KMS-11 (cell line): ENCODE measurements at regions not wholly inside any gene's neighbourhood (a gene's known extent, or its start where the extent isn't known, plus 50 kb on each side); places are given as distances from the start of the nearest gene placed in this dataset.

Source experiments
- H2AFZ ChIP-seq: fragments of 200-600 bp; sonication (generic); 2 replicates; pipeline ENCODE4 v1.6.1; 2016; ENCODE audit warnings: antibody characterized with exemption, mixed run types, low read depth
- H3K27ac ChIP-seq: fragments of 200-600 bp; sonication (generic); 2 replicates; pipeline ENCODE4 v1.6.1; 2016; ENCODE audit warnings: mild to moderate bottlenecking, mixed run types
- H3K27me3 ChIP-seq: fragments of 200-600 bp; sonication (generic); 2 replicates; pipeline ENCODE4 v1.6.1; 2017; ENCODE audit warnings: mild to moderate bottlenecking, low read depth, mixed run types, moderate library complexity; ENCODE audit not compliant: insufficient read depth
- H3K36me3 ChIP-seq: fragments of 200-600 bp; sonication (generic); 2 replicates; pipeline ENCODE4 v1.6.1; 2017; ENCODE audit warnings: mild to moderate bottlenecking, mixed run types; ENCODE audit not compliant: insufficient read depth
- H3K4me1 ChIP-seq: fragments of 200-600 bp; sonication (generic); 2 replicates; pipeline ENCODE4 v1.6.1; 2016; ENCODE audit warnings: mild to moderate bottlenecking, low read depth, mixed run types; ENCODE audit not compliant: poor library complexity, severe bottlenecking
- H3K4me2 ChIP-seq: fragments of 200-600 bp; sonication (generic); 2 replicates; pipeline ENCODE4 v1.7.0; 2016; ENCODE audit warnings: mild to moderate bottlenecking, mixed run types
- H3K4me3 ChIP-seq: fragments of 200-600 bp; sonication (generic); IDR thresholded peaks from 2 replicates; pipeline ENCODE4 v1.6.1; 2017; ENCODE audit warnings: low read depth, low read length, mixed read lengths; ENCODE audit not compliant: insufficient read depth
- H3K79me2 ChIP-seq: fragments of 200-600 bp; sonication (generic); 2 replicates; pipeline ENCODE4 v1.6.1; 2016; ENCODE audit warnings: low read depth, mixed run types; ENCODE audit not compliant: insufficient read depth
- H3K9ac ChIP-seq: fragments of 200-600 bp; sonication (generic); 2 replicates; pipeline ENCODE4 v1.6.1; 2016; ENCODE audit warnings: mild to moderate bottlenecking, mixed run types
- H4K20me1 ChIP-seq: fragments of 200-600 bp; sonication (generic); 2 replicates; pipeline ENCODE4 v1.6.1; 2016; ENCODE audit warnings: mild to moderate bottlenecking, mixed run types; ENCODE audit not compliant: insufficient read depth
- TF ChIP-seq, protein P1 (sequence below): fragments of 200-600 bp; sonication (generic); conservative IDR thresholded peaks from 2 replicates; pipeline ENCODE4 v1.6.1; 2017; ENCODE audit warnings: low read depth, mild to moderate bottlenecking, antibody characterized with exemption, low read length, moderate library complexity, mixed read lengths

DNA sequence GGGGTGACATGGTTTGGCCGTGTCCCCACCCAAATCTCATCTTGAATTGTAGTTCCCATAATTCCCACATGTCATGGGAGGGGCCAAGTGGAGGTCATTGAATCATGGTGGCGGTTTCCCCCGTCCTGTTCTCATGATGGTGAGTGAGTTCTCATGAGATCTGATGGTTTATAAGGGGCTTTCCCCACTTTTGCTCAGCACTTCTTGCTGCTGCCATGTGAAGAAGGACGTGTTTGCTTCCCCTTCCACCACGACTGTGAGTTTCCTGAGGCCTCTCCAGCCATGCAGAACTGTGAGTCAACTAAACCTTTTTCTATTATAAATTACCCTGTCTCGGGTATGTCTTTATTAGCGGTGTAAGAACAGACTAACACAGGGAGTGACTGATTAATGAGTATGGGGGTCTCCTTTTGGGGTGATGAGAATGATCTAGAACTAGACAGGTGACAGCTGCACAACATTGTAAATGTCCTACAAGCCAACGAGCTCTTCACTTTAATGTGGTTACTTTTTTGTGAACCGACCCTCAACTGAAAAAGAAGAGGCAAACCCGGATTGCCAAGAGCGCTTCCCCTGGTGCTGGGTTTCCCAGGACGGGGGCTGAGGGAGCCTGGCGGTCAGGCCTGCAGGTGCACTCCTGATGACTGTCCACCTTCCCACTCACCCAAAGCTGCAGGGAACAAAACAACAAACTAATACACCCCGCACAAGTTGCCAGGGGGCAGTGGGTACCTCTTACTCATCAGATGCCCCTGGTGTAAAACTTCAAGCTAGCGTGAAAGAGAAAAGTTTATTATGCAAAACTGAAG lies 90.1 kb downstream of the NCOR2 start:
- no peak overlapping the region for H3K4me2 ChIP-seq
- no peaks in the 10 kb centered on the region for H4K20me1 ChIP-seq
- H3K4me3 ChIP-seq: no peak overlapping the region
- no peaks in the 10 kb centered on the region for H3K79me2 ChIP-seq
- no peaks in the 10 kb centered on the region for H3K27me3 ChIP-seq
- H3K27ac ChIP-seq: no peak overlapping the region
- H3K4me1 ChIP-seq: peaks cover 8% of the 10 kb centered on the region
- H3K9ac ChIP-seq: no peak overlapping the region
- no peak overlapping the region for H2AFZ ChIP-seq
- TF ChIP-seq, protein P1, sequence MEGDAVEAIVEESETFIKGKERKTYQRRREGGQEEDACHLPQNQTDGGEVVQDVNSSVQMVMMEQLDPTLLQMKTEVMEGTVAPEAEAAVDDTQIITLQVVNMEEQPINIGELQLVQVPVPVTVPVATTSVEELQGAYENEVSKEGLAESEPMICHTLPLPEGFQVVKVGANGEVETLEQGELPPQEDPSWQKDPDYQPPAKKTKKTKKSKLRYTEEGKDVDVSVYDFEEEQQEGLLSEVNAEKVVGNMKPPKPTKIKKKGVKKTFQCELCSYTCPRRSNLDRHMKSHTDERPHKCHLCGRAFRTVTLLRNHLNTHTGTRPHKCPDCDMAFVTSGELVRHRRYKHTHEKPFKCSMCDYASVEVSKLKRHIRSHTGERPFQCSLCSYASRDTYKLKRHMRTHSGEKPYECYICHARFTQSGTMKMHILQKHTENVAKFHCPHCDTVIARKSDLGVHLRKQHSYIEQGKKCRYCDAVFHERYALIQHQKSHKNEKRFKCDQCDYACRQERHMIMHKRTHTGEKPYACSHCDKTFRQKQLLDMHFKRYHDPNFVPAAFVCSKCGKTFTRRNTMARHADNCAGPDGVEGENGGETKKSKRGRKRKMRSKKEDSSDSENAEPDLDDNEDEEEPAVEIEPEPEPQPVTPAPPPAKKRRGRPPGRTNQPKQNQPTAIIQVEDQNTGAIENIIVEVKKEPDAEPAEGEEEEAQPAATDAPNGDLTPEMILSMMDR: no peak
- 0 out of 2 replicates have a peak, but pooled peaks cover 3% of the 10 kb centered on the region for H3K36me3 ChIP-seq

DNA sequence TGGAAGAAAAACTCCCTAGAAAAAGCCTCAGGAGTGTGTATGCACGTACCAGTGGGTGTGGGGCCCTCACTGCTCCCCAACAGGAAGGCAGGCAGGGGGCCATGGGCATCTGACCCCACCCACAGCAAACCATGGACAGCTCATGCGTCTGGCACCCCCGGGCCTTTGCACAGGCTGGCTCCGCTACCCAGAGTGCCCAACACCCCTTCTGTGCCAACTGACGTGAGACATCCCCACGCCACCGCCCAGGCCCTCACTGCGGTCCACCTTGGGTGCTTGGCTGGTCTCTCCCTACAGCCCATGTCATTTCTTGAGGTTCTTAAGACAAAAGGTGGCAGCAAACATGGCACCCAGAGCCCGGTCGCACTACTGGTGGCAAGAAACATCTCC lies 91.4 kb downstream of the NCOR2 start:
- H3K4me1 ChIP-seq: peaks cover 8% of the 10 kb centered on the region
- no peak overlapping the region for H3K4me3 ChIP-seq
- H3K36me3 ChIP-seq: 0 out of 2 replicates have a peak, but pooled peaks cover 3% of the 10 kb centered on the region
- H3K79me2 ChIP-seq: no peaks in the 10 kb centered on the region
- no peak overlapping the region for H3K4me2 ChIP-seq
- no peak overlapping the region for H2AFZ ChIP-seq
- H3K9ac ChIP-seq: no peak overlapping the region
- TF ChIP-seq, protein P1: no peak
- no peaks in the 10 kb centered on the region for H3K27me3 ChIP-seq
- no peaks in the 10 kb centered on the region for H4K20me1 ChIP-seq
- H3K27ac ChIP-seq: no peak overlapping the region

DNA sequence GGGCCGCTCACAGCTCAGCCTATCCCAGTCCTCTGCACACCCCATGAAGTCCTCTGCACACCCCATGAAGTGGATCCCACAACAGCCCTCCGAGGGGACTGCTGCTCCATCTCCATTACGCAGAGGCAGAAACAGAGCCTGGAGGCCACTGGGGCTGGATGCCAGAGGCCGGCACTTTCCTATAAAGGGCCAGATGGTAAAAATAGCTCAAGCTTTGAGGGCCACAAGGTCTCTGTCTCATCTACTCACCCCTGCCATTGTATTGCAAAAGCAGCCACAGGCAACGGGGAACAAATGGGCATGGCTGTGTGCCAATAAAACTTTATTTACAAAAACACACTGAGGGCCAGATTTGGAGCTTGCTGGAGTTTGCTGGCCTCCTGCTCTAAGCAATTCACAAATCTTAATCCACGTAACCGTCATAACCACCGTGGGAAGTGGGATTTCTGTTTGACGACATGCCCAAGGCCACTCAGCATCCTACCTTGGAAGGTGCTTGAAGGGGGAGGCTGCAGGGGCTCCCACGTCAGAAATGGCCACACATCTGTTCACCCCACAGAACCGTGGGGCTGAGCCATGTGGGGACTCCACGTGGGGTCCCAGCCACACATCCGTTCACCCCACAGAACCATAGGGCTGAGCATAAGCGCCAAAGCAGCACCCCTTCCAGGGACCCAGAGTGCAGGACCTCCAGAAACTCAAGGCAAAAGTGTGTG lies 92.0 kb downstream of the NCOR2 start:
- no peaks in the 10 kb centered on the region for H4K20me1 ChIP-seq
- H3K36me3 ChIP-seq: 0 out of 2 replicates have a peak, but pooled peaks cover 3% of the 10 kb centered on the region
- no peak overlapping the region for H3K27ac ChIP-seq

DNA sequence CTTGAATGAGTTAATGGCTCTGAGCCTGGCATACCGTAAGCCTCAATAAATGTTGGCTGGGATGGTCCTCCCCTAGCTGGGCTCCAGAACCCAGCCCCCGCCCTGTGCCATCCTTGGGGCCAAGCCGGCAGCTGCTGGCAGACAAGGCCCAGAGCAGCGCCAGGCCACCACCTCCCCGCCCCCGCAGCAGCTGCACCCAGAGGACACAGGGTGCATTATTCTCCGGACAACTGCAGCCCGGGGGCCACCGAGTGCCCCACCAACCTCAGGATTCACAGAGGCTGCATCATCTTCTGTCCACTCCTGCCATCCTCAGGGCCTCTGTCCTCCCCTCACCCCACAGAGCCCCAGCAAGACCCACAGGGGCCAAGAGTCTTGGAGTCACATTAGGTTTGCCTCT lies 92.7 kb downstream of the NCOR2 start:
- no peaks in the 10 kb centered on the region for H3K27me3 ChIP-seq
- H3K36me3 ChIP-seq: 0 out of 2 replicates have a peak, but pooled peaks cover 3% of the 10 kb centered on the region
- H2AFZ ChIP-seq: no peak overlapping the region
- H3K9ac ChIP-seq: no peak overlapping the region
- H3K4me1 ChIP-seq: no peaks in the 10 kb centered on the region
- H3K4me3 ChIP-seq: no peak overlapping the region
- H4K20me1 ChIP-seq: no peaks in the 10 kb centered on the region
- no peak overlapping the region for H3K27ac ChIP-seq
- TF ChIP-seq, protein P1: no peak
- no peak overlapping the region for H3K4me2 ChIP-seq
- H3K79me2 ChIP-seq: no peaks in the 10 kb centered on the region

More for the DNA sequence above, 92.0 kb downstream of the NCOR2 start:
- Histone ChIP-seq H2AFZ (no peak overlapping the region), H3K4me3 (no peak overlapping the region), H3K9ac (no peak overlapping the region), H3K27me3 (no peaks in the 10 kb centered on the region), H3K4me2 (no peak overlapping the region), H3K4me1 (peaks cover 7% of the 10 kb centered on the region), H3K79me2 (no peaks in the 10 kb centered on the region)
- TF ChIP-seq, protein P1: no peak
